Esophagus muscularis mucosa (tissue), 4 donors: ENCODE measurements at regions not wholly inside any gene's neighbourhood (a gene's known extent, or its start where the extent isn't known, plus 50 kb on each side); places are given as distances from the start of the nearest gene placed in this dataset.

Experiments used
- DNase-seq: peaks from one replicate; pipeline ENCODE4 v3.0.0-alpha.2; 2017; ENCODE audit errors: extremely low spot score
- H3K27ac ChIP-seq, 4 donors: fragments of 200-600 bp; sonication (generic); replicated peaks in 1 of 4; 1 replicate in 3 of 4; 2 replicates in 1 of 4; pipeline ENCODE4 v1.5.1; 2016 to 2019; ENCODE audit warnings: mild to moderate bottlenecking in 1 of 4
- H3K27me3 ChIP-seq, 4 donors: fragments of 200-600 bp; sonication (generic); one replicate each; pipeline versions ENCODE4 v1.5.1 to v1.6.0; 2016 to 2019
- H3K36me3 ChIP-seq, 4 donors: fragments of 200-600 bp; sonication (generic); one replicate each; pipeline ENCODE4 v1.5.1; 2016 to 2019
- H3K4me1 ChIP-seq, 4 donors: fragments of 200-600 bp; sonication (generic); one replicate each; pipeline ENCODE4 v1.5.1; 2016 to 2019
- H3K4me3 ChIP-seq, 4 donors: fragments of 200-600 bp; sonication (generic); 1 replicate in 2 of 4; 2 replicates in 2 of 4; pipeline ENCODE4 v1.5.1; 2016 to 2019; ENCODE audit warnings: mild to moderate bottlenecking in 4 of 4, moderate library complexity in 1 of 4
- H3K9me3 ChIP-seq, 4 donors: fragments of 200-600 bp; sonication (generic); 1 replicate in 3 of 4; 2 replicates in 1 of 4; pipeline ENCODE4 v1.5.1; 2016 to 2019
- EP300 ChIP-seq: sonication (generic); formaldehyde crosslinking; IDR thresholded peaks from one replicate; pipeline ENCODE4 v1.6.1; 2017; ENCODE audit warnings: antibody characterized with exemption
- POLR2A ChIP-seq: fragments of 450-650 bp; IDR thresholded peaks from one replicate; pipeline ENCODE4 v1.6.1; 2017; ENCODE audit warnings: antibody characterized with exemption, moderate library complexity, mild to moderate bottlenecking, low read depth
- POLR2AphosphoS5 ChIP-seq, 2 donors: sonication (generic); formaldehyde crosslinking; IDR thresholded peaks; one replicate each; pipeline ENCODE4 v1.6.1; 2017; ENCODE audit warnings: antibody characterized with exemption in 2 of 2
- WGBS: methylation state at CpG from one replicate; pipeline ENCODE4 v1.1.5; 2018; 5-methylcytosine and 5-hydroxymethylcytosine counted together
- intact Hi-C: fragments of 100-400 bp; cut with DNase I; formaldehyde crosslinking; loops from one replicate; pipeline ENCODE4 v1.15.1; 2023
- TF ChIP-seq, protein P1 (sequence below), 3 experiments: fragments of 200-600 bp in 2 of 3; fragments of 450-650 bp in 1 of 3; sonication (generic) in 2 of 3; IDR thresholded peaks; one replicate each; pipeline ENCODE4 v1.5.1; 2017 to 2019; ENCODE audit warnings: antibody characterized with exemption in 3 of 3, mild to moderate bottlenecking in 2 of 3, moderate library complexity in 1 of 3

DNA sequence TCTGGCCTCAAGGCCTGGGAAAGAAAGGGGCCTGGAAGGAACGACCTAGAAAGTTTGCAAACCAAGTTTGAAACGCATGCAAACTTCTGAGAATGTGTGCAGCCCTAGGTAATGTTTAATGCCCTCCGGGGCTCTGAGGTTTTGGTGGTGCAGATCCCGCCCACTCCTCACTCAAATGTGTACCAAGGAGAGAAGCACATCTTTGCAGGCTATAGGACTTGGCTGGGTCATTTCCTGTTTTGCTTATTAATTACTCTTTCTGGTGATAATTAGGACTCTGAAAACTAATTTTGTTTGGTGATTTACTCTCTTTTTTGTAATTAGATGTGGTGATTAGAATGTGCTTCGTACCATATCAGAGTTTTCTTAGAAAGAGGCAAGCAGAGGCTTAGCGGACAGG lies 625.9 kb upstream of the CADM1 start:
- Histone ChIP-seq H3K36me3 (no peaks in the 10 kb centered on the region), H3K27me3 (no peaks in the 10 kb centered on the region), H3K4me1 (no peaks in the 10 kb centered on the region), H3K27ac (no peak overlapping the region), H3K9me3 (no peaks in the 10 kb centered on the region), H3K4me3 (no peak overlapping the region)
- 70% methylated on average over 6 of the region's 6 CpGs for WGBS
- no peak for TF ChIP-seq POLR2AphosphoS5 (IDR thresholded peaks at IDR 0.05)
- TF ChIP-seq EP300: no peak
- TF ChIP-seq, protein P1, sequence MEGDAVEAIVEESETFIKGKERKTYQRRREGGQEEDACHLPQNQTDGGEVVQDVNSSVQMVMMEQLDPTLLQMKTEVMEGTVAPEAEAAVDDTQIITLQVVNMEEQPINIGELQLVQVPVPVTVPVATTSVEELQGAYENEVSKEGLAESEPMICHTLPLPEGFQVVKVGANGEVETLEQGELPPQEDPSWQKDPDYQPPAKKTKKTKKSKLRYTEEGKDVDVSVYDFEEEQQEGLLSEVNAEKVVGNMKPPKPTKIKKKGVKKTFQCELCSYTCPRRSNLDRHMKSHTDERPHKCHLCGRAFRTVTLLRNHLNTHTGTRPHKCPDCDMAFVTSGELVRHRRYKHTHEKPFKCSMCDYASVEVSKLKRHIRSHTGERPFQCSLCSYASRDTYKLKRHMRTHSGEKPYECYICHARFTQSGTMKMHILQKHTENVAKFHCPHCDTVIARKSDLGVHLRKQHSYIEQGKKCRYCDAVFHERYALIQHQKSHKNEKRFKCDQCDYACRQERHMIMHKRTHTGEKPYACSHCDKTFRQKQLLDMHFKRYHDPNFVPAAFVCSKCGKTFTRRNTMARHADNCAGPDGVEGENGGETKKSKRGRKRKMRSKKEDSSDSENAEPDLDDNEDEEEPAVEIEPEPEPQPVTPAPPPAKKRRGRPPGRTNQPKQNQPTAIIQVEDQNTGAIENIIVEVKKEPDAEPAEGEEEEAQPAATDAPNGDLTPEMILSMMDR (IDR thresholded peaks at IDR 0.05): no peak
- no peak for TF ChIP-seq POLR2A
- DNase-seq: peak; percentile 70
- intact Hi-C loops: no loop called here

DNA sequence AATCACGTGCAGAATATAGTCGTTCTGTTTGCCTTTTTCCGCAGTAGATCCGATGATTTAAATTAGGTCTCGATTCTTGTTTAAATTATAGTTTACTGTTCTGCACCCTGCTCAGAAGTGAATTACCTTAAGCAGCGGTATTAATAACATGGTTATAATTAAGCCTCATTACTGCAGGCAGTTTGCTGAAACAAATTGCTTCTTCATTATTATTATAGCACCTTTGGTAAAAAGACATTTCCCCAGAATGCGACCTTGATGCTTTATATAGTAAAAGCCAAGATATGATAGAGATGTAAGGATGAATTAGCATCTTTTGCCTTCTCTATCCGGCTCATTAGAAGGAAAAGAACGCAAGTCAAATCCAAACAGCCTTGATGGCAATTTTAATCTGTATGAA lies 625.2 kb upstream of the CADM1 start:
- H3K9me3 ChIP-seq: no peaks in the 10 kb centered on the region

GRCh38 chr11:116126562-116126961 lies 622.3 kb upstream of the CADM1 start:
- Histone ChIP-seq H3K36me3 (no peaks in the 10 kb centered on the region), H3K27me3 (no peaks in the 10 kb centered on the region), H3K27ac (no peak overlapping the region), H3K4me3 (no peak overlapping the region), H3K9me3 (no peaks in the 10 kb centered on the region), H3K4me1 (no peaks in the 10 kb centered on the region)
- 100% methylated on average over 3 of the region's 3 CpGs for WGBS
- TF ChIP-seq POLR2AphosphoS5 (IDR thresholded peaks at IDR 0.05) (no peak), EP300 (no peak), POLR2A (no peak)
- TF ChIP-seq, protein P1 (IDR thresholded peaks at IDR 0.05): no peak
- DNase-seq: no peak
- intact Hi-C loops: no loop called here

More for the DNA sequence above, 625.2 kb upstream of the CADM1 start:
- TF ChIP-seq EP300 (no peak), POLR2A (no peak), POLR2AphosphoS5 (IDR thresholded peaks at IDR 0.05) (no peak)
- TF ChIP-seq, protein P1 (IDR thresholded peaks at IDR 0.05): no peak
- Histone ChIP-seq H3K27me3 (no peaks in the 10 kb centered on the region), H3K4me3 (no peak overlapping the region), H3K36me3 (no peaks in the 10 kb centered on the region), H3K4me1 (no peaks in the 10 kb centered on the region), H3K27ac (no peak overlapping the region)
- 93% methylated on average over 9 of the region's 9 CpGs for WGBS
- no peak for DNase-seq
- intact Hi-C loops: no loop called here

DNA sequence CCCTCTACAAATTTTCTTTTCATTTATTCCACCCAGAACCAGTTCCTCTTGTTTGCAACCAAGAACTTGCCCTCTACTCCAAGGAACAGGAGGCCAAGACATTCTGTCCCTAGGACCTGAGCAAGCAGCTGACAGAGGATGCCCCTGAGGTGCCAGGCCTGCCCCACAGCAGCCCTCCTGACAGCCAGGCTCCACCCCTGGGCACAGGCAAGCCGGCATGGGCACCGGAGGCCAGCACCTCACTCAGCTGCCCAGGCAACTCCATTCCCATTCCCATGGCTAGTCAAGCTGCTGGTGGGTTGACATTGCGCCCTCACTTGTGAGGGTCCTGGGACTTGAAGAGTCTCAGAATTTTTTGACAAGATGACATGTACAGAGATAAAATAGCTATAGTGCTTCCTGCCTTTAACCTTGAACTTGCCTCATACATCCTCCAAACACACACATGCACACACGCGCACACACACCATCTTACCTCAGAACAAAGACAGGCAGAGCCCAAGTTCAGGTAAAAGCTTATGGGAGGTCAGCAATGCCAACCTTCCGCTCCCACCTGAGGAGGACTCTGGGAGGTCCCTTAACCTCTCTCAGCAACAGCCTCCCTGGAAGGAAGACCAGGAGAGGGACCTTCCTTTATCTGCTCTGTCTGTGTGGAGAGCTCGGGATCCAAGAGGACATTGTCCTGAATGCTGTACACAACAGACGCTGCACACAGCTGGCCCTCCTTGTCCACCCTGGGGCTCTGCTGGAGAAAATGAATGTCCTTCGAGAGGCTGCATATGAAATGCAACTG lies 620.9 kb upstream of the CADM1 start:
- no peaks in the 10 kb centered on the region for H3K4me1 ChIP-seq
- peak; percentile 72 for DNase-seq
- TF ChIP-seq POLR2A: no peak
- TF ChIP-seq, protein P1 (IDR thresholded peaks at IDR 0.05): no peak
- no peak for TF ChIP-seq POLR2AphosphoS5 (IDR thresholded peaks at IDR 0.05)
- no peak for TF ChIP-seq EP300
- WGBS: 88% methylated on average over 9 of the region's 9 CpGs
- H3K9me3 ChIP-seq: no peaks in the 10 kb centered on the region
- intact Hi-C loops: no loop called here
- no peaks in the 10 kb centered on the region for H3K36me3 ChIP-seq
- no peak overlapping the region for H3K4me3 ChIP-seq
- H3K27me3 ChIP-seq: no peaks in the 10 kb centered on the region
- no peak overlapping the region for H3K27ac ChIP-seq
